ENCODE measurements at regions not wholly inside any gene's neighbourhood (a gene's known extent, or its start where the extent isn't known, plus 50 kb on each side); places are given as distances from the start of the nearest gene placed in this dataset.

DNA sequence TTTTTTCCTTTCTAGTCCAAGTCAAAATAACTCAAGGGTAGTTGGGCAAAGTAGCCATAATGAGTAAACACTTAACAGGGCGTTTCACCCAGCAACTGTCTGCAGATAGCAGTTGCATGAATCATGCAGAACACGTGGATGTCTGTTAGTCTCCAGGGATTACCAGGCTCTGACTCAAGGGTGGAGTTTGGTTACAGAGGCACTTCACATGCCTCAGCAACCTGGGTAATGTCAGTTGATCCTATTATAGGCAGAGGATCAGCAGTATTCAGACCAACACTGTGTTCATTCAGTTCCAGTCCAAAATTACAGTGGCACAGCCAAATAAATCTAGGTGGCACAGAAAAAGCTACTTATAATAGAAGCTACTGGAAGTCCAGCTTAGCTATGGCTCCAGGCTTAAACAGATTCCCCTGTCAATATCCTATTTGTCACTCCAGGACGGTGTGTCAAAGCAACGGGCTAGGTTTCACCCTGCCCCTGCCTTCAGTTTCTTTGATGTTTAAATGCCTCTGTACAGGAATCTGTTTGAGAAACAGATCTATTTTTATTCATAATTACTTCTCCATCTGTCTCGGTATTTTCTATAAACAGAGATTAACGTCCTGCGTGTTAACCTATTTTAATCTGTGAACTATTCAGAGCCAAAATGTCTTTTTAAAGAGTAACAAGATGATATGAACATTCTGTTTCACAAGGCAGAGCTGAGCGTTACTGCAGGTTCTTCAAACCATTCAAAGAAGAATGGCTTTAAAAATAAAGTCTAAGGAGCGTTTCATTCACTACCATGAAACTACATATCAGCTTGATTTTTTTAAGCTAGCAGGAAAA lies 162.6 kb upstream of the AKR1E2 start:
- H2AFZ ChIP-seq (ENCODE audit: low read depth, low read length), result no peak overlapping the region
- DNase-seq (ENCODE audit: low read depth), result peak; percentile 100
- Mint-ChIP-seq H3K4me3 (ENCODE audit: unreplicated experiment) (peak overlapping the region; percentile 41), H3K4me1 (ENCODE audit: low read depth, unreplicated experiment) (peaks cover 35% of the 10 kb centered on the region), H3K27ac (ENCODE audit: unreplicated experiment) (peak overlapping the region; percentile 100), H3K36me3 (ENCODE audit: low read depth, unreplicated experiment) (no peaks in the 10 kb centered on the region), H3K9me3 (ENCODE audit: unreplicated experiment) (no peaks in the 10 kb centered on the region), H3K27me3 (ENCODE audit: low read depth, unreplicated experiment) (no peaks in the 10 kb centered on the region)
- H3K4me2 ChIP-seq (ENCODE audit: low read length), result peak overlapping the region; percentile 67
- H3K27me3 ChIP-seq (ENCODE audit: insufficient read depth, low read length), result no peaks in the 10 kb centered on the region
- TF ChIP-seq CTCF (IDR thresholded peaks at IDR 0.05; ENCODE audit: insufficient read depth, low read depth, low read length) (no peak), EZH2 (IDR thresholded peaks at IDR 0.05; ENCODE audit: insufficient read depth, low read length) (no peak)
- FAIRE-seq, result peak; percentile 100
- peaks cover 22% of the 10 kb centered on the region for H3K4me1 ChIP-seq (ENCODE audit: insufficient read depth, low read length)
- no peaks in the 10 kb centered on the region for H3K36me3 ChIP-seq (ENCODE audit: insufficient read depth, low read length)
- no peaks in the 10 kb centered on the region for H4K20me1 ChIP-seq (ENCODE audit: insufficient read depth, low read length)
- H3K27ac ChIP-seq (ENCODE audit: low read depth, low read length), result peak overlapping the region; percentile 99
- H3K9me3 ChIP-seq (ENCODE audit: insufficient read depth, low read depth, low read length), result no peaks in the 10 kb centered on the region
- H3K9ac ChIP-seq (ENCODE audit: low read length), result peak overlapping the region; percentile 85
- no peaks in the 10 kb centered on the region for H3K79me2 ChIP-seq (ENCODE audit: insufficient read depth, low read length)
- peak overlapping the region; percentile 24 for H3K4me3 ChIP-seq (ENCODE audit: insufficient read depth, low read depth, low read length)

- H3K9me3 ChIP-seq (ENCODE audit: insufficient read depth, low read depth, low read length), result no peaks in the 10 kb centered on the region
- no peaks in the 10 kb centered on the region for H3K9me3 Mint-ChIP-seq (ENCODE audit: unreplicated experiment)
- no peaks in the 10 kb centered on the region for H4K20me1 ChIP-seq (ENCODE audit: insufficient read depth, low read length)
- H3K4me1 ChIP-seq (ENCODE audit: insufficient read depth, low read length), result peaks cover 22% of the 10 kb centered on the region
- H3K79me2 ChIP-seq (ENCODE audit: insufficient read depth, low read length), result no peaks in the 10 kb centered on the region
- DNase-seq (ENCODE audit: low read depth), result peak; percentile 23
- peak overlapping the region; percentile 99 for H3K27ac ChIP-seq (ENCODE audit: low read depth, low read length)
- H3K36me3 ChIP-seq (ENCODE audit: insufficient read depth, low read length), result no peaks in the 10 kb centered on the region
- peak overlapping the region; percentile 85 for H3K9ac ChIP-seq (ENCODE audit: low read length)
- H3K27ac Mint-ChIP-seq (ENCODE audit: unreplicated experiment), result peak overlapping the region; percentile 100
- no peaks in the 10 kb centered on the region for H3K27me3 ChIP-seq (ENCODE audit: insufficient read depth, low read length)
- H3K36me3 Mint-ChIP-seq (ENCODE audit: low read depth, unreplicated experiment), result no peaks in the 10 kb centered on the region
- no peaks in the 10 kb centered on the region for H3K27me3 Mint-ChIP-seq (ENCODE audit: low read depth, unreplicated experiment)
- no peak for FAIRE-seq
- H3K4me2 ChIP-seq (ENCODE audit: low read length), result peak overlapping the region; percentile 67
- peak overlapping the region; percentile 8 for H2AFZ ChIP-seq (ENCODE audit: low read depth, low read length)
- H3K4me1 Mint-ChIP-seq (ENCODE audit: low read depth, unreplicated experiment), result peaks cover 35% of the 10 kb centered on the region
- peak overlapping the region; percentile 24 for H3K4me3 Mint-ChIP-seq (ENCODE audit: unreplicated experiment)
- no peak for TF ChIP-seq EZH2 (IDR thresholded peaks at IDR 0.05; ENCODE audit: insufficient read depth, low read length)
- peak overlapping the region; percentile 24 for H3K4me3 ChIP-seq (ENCODE audit: insufficient read depth, low read depth, low read length)
These were observed 163.3 kb upstream of the AKR1E2 start for GRCh38 chr10:4662576-4663161.

- H2AFZ ChIP-seq (ENCODE audit: low read depth, low read length), result no peak overlapping the region
- Mint-ChIP-seq H3K27ac (ENCODE audit: unreplicated experiment) (peak overlapping the region; percentile 100), H3K4me3 (ENCODE audit: unreplicated experiment) (no peak overlapping the region), H3K9me3 (ENCODE audit: unreplicated experiment) (no peaks in the 10 kb centered on the region), H3K27me3 (ENCODE audit: low read depth, unreplicated experiment) (no peaks in the 10 kb centered on the region), H3K36me3 (ENCODE audit: low read depth, unreplicated experiment) (no peaks in the 10 kb centered on the region), H3K4me1 (ENCODE audit: low read depth, unreplicated experiment) (peaks cover 35% of the 10 kb centered on the region)
- peak overlapping the region; percentile 85 for H3K9ac ChIP-seq (ENCODE audit: low read length)
- H3K79me2 ChIP-seq (ENCODE audit: insufficient read depth, low read length), result no peaks in the 10 kb centered on the region
- FAIRE-seq (no peak), DNase-seq (ENCODE audit: low read depth) (no peak)
- H3K36me3 ChIP-seq (ENCODE audit: insufficient read depth, low read length), result no peaks in the 10 kb centered on the region
- H3K27me3 ChIP-seq (ENCODE audit: insufficient read depth, low read length), result no peaks in the 10 kb centered on the region
- no peak overlapping the region for H3K4me3 ChIP-seq (ENCODE audit: insufficient read depth, low read depth, low read length)
- H3K9me3 ChIP-seq (ENCODE audit: insufficient read depth, low read depth, low read length), result no peaks in the 10 kb centered on the region
- no peaks in the 10 kb centered on the region for H4K20me1 ChIP-seq (ENCODE audit: insufficient read depth, low read length)
- TF ChIP-seq CTCF (IDR thresholded peaks at IDR 0.05; ENCODE audit: insufficient read depth, low read depth, low read length), result no peak
- no peak for TF ChIP-seq EZH2 (IDR thresholded peaks at IDR 0.05; ENCODE audit: insufficient read depth, low read length)
- peaks cover 22% of the 10 kb centered on the region for H3K4me1 ChIP-seq (ENCODE audit: insufficient read depth, low read length)
- no peak overlapping the region for H3K4me2 ChIP-seq (ENCODE audit: low read length)
- H3K27ac ChIP-seq (ENCODE audit: low read depth, low read length), result peak overlapping the region; percentile 99
These were observed 164.3 kb upstream of the AKR1E2 start for GRCh38 chr10:4661511-4662255.
